HCT116 (cell line): ENCODE measurements at regions not wholly inside any gene's neighbourhood (a gene's known extent, or its start where the extent isn't known, plus 50 kb on each side); places are given as distances from the start of the nearest gene placed in this dataset.

Experiments
- ATAC-seq: fragments of 200-7000 bp; cut with Tn5 transposase; 2 replicates; pipeline ENCODE4 v1.9.1; 2020; ENCODE audit warnings: mild to moderate bottlenecking, moderate library complexity
- BruUV-seq: library from RNA; stranded (reverse); fragments of 400-500 nt; replicated peaks from 2 replicates; lab custom pipeline; 2021; lab: Mats Ljungman, UMichigan
- CTCF ChIA-PET: fragments of 300-600 bp; sonication (Branson Sonifier 250); formaldehyde crosslinking; loops from one replicate; lab custom pipeline; 2021; ENCODE audit warnings: antibody characterized with exemption; lab: Charles Lee
- POLR2A ChIA-PET: fragments of 300-600, 350-600 bp; sonication (Branson Sonifier 250); formaldehyde crosslinking; loops from one replicate; lab custom pipeline; 2021; ENCODE audit warnings: antibody characterized with exemption; lab: Charles Lee
- RAD21 ChIA-PET, 2 experiments: fragments of 300-600 bp; sonication (Branson Sonifier 250); formaldehyde crosslinking; loops; one replicate each; lab custom pipeline; 2023; ENCODE audit warnings: low total read pairs in 2 of 2; ENCODE audit not compliant: uncharacterized antibody in 2 of 2, unreplicated experiment in 2 of 2, low non-redundant PET in 1 of 2; lab: Charles Lee
- DNase-seq: peaks from one replicate; pipeline ENCODE4 v3.0.0-alpha.2; 2010; ENCODE audit warnings: low read depth, low spot score
- H2AFZ ChIP-seq: fragments of 200-600 bp; shearing (Covaris generic), sonication (generic); 2 replicates; pipeline ENCODE4 v1.6.1; 2017; ENCODE audit warnings: low read depth, mixed run types, mixed read lengths, antibody characterized with exemption, low read length; ENCODE audit not compliant: poor library complexity, severe bottlenecking
- H3K27ac ChIP-seq: 2 replicates; pipeline ENCODE4 v1.5.1; 2012; ENCODE audit warnings: low read depth, low read length
- H3K27me3 ChIP-seq: fragments of 200-600 bp; sonication (generic); 2 replicates; pipeline ENCODE4 v1.6.1; 2016; ENCODE audit warnings: mixed run types, low read length, mixed read lengths; ENCODE audit not compliant: insufficient read depth
- H3K36me3 ChIP-seq, 2 experiments: fragments of 200-500 bp in 1 of 2; fragments of 200-600 bp in 1 of 2; sonication (Bioruptor generic) in 1 of 2; sonication (generic) in 1 of 2; 2 replicates each; pipeline versions ENCODE4 v1.5.1 to v1.6.1; 2014 to 2016; ENCODE audit warnings: low read length in 2 of 2, inconsistent platforms in 1 of 2, mixed read lengths in 1 of 2, mixed run types in 1 of 2; ENCODE audit not compliant: insufficient read depth in 2 of 2, control insufficient read depth in 1 of 2
- H3K4me1 ChIP-seq, 2 experiments: fragments of 200-600 bp in 1 of 2; sonication (generic) in 1 of 2; 2 replicates each; pipeline versions ENCODE4 v1.5.1 to v1.6.1; 2012 to 2017; ENCODE audit warnings: low read length in 2 of 2, inconsistent platforms in 1 of 2, mild to moderate bottlenecking in 1 of 2, mixed read lengths in 1 of 2, mixed run types in 1 of 2, moderate library complexity in 1 of 2; ENCODE audit not compliant: insufficient read depth in 2 of 2, control insufficient read depth in 1 of 2
- H3K4me2 ChIP-seq: fragments of 200-600 bp; sonication (generic); 2 replicates; pipeline ENCODE4 v1.6.1; 2017; ENCODE audit warnings: mixed run types, low read length, mixed read lengths
- H3K4me3 ChIP-seq, 2 experiments: fragments of 200-600 bp in 1 of 2; sonication (generic) in 1 of 2; replicated peaks in 1 of 2; 2 replicates each; pipeline ENCODE4 v1.5.1; 2011 to 2016; ENCODE audit warnings: low read length in 2 of 2, control low read depth in 1 of 2, low read depth in 1 of 2, mild to moderate bottlenecking in 1 of 2, mixed read lengths in 1 of 2, mixed run types in 1 of 2
- H3K79me2 ChIP-seq: fragments of 200-600 bp; sonication (generic); 2 replicates; pipeline ENCODE4 v1.6.1; 2017; ENCODE audit warnings: mild to moderate bottlenecking, mixed run types, low read length, moderate library complexity, mixed read lengths; ENCODE audit not compliant: insufficient read depth
- H3K9ac ChIP-seq: fragments of 200-600 bp; sonication (generic); 2 replicates; pipeline ENCODE4 v1.6.1; 2016; ENCODE audit warnings: low read length, mixed read lengths
- H3K9me2 ChIP-seq: fragments of 200-600 bp; sonication (generic), shearing (Covaris generic); 2 replicates; pipeline ENCODE4 v1.6.1; 2017; ENCODE audit warnings: mixed run types, mild to moderate bottlenecking, moderate library complexity; ENCODE audit not compliant: insufficient read depth
- H3K9me3 ChIP-seq, 2 experiments: fragments of 200-500 bp in 1 of 2; fragments of 200-600 bp in 1 of 2; sonication (Bioruptor generic) in 1 of 2; sonication (generic) in 1 of 2; 2 replicates each; pipeline ENCODE4 v1.6.1; 2014 to 2017; ENCODE audit warnings: low read length in 2 of 2, mixed read lengths in 2 of 2, inconsistent platforms in 1 of 2, low read depth in 1 of 2, mild to moderate bottlenecking in 1 of 2, mixed run types in 1 of 2, moderate library complexity in 1 of 2; ENCODE audit not compliant: control insufficient read depth in 1 of 2, insufficient read depth in 1 of 2
- H4K20me1 ChIP-seq: fragments of 200-600 bp; sonication (generic), shearing (Covaris generic); 2 replicates; pipeline ENCODE4 v1.6.1; 2017; ENCODE audit warnings: mixed run types, mild to moderate bottlenecking, moderate library complexity; ENCODE audit not compliant: insufficient read depth
- ATF3 ChIP-seq: IDR thresholded peaks from 2 replicates; pipeline ENCODE4 v1.6.1; 2012
- JUND ChIP-seq: IDR thresholded peaks from 2 replicates; pipeline ENCODE4 v1.6.1; 2012
- ZFX ChIP-seq: fragments of 450-650 bp; IDR thresholded peaks from 2 replicates; pipeline ENCODE4 v1.6.1; 2017
- ZNF274 ChIP-seq: fragments of 200-500 bp; sonication (Bioruptor generic); IDR thresholded peaks from 2 replicates; pipeline ENCODE4 v1.6.1; 2014; ENCODE audit warnings: mild to moderate bottlenecking, low read depth, low read length, inconsistent platforms
- intact Hi-C: fragments of 100-400 bp; cut with micrococcal nuclease; formaldehyde crosslinking; loops from 2 replicates; pipeline ENCODE4 v1.10.0; 2022

DNA sequence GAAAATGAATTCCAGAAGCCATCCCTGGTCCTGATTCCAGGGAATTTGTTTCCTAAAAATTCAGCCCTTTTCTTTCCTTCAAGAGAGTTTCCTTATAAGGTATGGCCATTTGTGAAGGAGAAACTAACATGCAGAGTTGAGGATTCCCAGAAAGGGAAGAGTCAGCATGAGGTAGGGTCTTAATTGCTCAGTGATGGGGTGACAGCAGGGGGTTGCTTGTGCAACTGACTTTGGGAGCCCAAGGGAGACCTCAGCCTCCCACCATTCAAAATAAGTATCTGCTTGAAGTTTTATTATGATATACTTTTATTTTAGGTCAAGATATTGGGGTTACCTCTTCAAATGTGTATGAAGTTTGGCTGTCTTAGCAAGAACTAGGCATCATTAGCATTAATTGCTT is 74.9 kb upstream of the CELF4 start:
- ChIA-PET POLR2A (no interaction called here), RAD21 (no interaction called here), CTCF (no interaction called here)
- no TSS peak for BruUV-seq
- Histone ChIP-seq H4K20me1 (no peaks in the 10 kb centered on the region; the same call in 1 of the 2 replicates), H3K9me2 (no peaks in the 10 kb centered on the region), H3K27me3 (no peaks in the 10 kb centered on the region), H3K36me3 (no peaks in the 10 kb centered on the region), H3K4me2 (no peak overlapping the region), H3K27ac (no peak overlapping the region), H2AFZ (no peak overlapping the region), H3K79me2 (no peaks in the 10 kb centered on the region), H3K9ac (no peak overlapping the region), H3K4me3 (no peak overlapping the region), H3K9me3 (no peaks in the 10 kb centered on the region), H3K4me1 (peaks cover 0 to 4% of the 10 kb centered on the region in 2 experiments; a peak in 1 of 4 replicates)
- intact Hi-C loops: no loop called here
- DNase-seq (no peak), ATAC-seq (no peak)
- TF ChIP-seq ZFX: no peak
- TF ChIP-seq ATF3: no peak
- no peak for TF ChIP-seq ZNF274

GRCh38 chr18:37639846-37640245 is 74.2 kb upstream of the CELF4 start:
- Histone ChIP-seq H3K27ac (no peak overlapping the region), H4K20me1 (no peaks in the 10 kb centered on the region; the same call in 1 of the 2 replicates), H3K36me3 (no peaks in the 10 kb centered on the region), H2AFZ (no peak overlapping the region), H3K4me2 (no peak overlapping the region), H3K4me1 (peaks cover 0 to 4% of the 10 kb centered on the region in 2 experiments; a peak in 1 of 4 replicates), H3K4me3 (no peak overlapping the region), H3K79me2 (no peaks in the 10 kb centered on the region), H3K27me3 (no peaks in the 10 kb centered on the region), H3K9me3 (no peaks in the 10 kb centered on the region), H3K9ac (no peak overlapping the region), H3K9me2 (no peaks in the 10 kb centered on the region; the same call in 1 of the 2 replicates)
- intact Hi-C loops: loop anchor here (10.0 kb wide), 1 partner anchor 1165 kb away; no protein-coding TSS in a partner anchor
- ChIA-PET RAD21 (no interaction called here), CTCF (no interaction called here), POLR2A (no interaction called here)
- DNase-seq: no peak
- TF ChIP-seq JUND: no peak
- ATAC-seq: no peak
- BruUV-seq: no TSS peak
